NT2/D1 (cell line): ENCODE measurements at regions not wholly inside any gene's neighbourhood (a gene's known extent, or its start where the extent isn't known, plus 50 kb on each side); places are given as distances from the start of the nearest gene placed in this dataset.

Source experiments
- SUZ12 ChIP-seq: IDR thresholded peaks from 2 replicates; pipeline ENCODE4 v1.6.1; 2011; ENCODE audit not compliant: insufficient read length, insufficient read depth; ENCODE audit errors: extremely low read depth
- YY1 ChIP-seq: IDR thresholded peaks from 2 replicates; pipeline ENCODE4 v1.6.1; 2011; ENCODE audit not compliant: insufficient read length, insufficient read depth

DNA sequence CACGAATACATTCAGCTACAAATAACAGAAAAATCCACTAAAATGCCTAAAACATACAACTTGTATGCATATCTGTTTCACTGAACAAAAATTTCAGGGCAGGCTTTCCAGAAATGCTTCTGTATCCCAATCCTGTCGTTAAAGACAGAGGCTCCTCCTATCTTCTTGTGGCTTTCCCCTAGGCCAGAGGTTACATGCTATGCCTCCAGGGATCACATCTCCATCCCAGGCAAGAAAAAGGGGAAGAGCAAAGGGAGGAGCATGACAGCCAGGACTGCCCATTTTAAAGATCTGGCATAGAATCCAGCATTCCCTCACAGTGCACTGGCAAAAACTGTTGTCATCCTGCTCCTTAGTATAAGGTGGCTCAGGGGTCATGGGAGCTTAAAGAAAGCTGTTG, 268.7 kb upstream of the SETBP1 start:
- no peak for TF ChIP-seq YY1
- TF ChIP-seq SUZ12: no peak
